Testis (tissue), 2 donors: ENCODE measurements at regions not wholly inside any gene's neighbourhood (a gene's known extent, or its start where the extent isn't known, plus 50 kb on each side); places are given as distances from the start of the nearest gene placed in this dataset.

ENCODE experiments used
- POLR2A ChIP-seq: fragments of 450-650 bp; IDR thresholded peaks from one replicate; pipeline ENCODE4 v1.6.1; 2017; ENCODE audit warnings: antibody characterized with exemption, mild to moderate bottlenecking, moderate library complexity
- TF ChIP-seq, protein P1 (sequence below), 3 experiments: fragments of 450-650 bp in 2 of 3; fragments of 200-600 bp in 1 of 3; sonication (generic) in 1 of 3; IDR thresholded peaks; one replicate each; pipeline ENCODE4 v1.5.1; 2016 to 2019; ENCODE audit warnings: antibody characterized with exemption in 3 of 3, mild to moderate bottlenecking in 2 of 3, moderate library complexity in 1 of 3

DNA sequence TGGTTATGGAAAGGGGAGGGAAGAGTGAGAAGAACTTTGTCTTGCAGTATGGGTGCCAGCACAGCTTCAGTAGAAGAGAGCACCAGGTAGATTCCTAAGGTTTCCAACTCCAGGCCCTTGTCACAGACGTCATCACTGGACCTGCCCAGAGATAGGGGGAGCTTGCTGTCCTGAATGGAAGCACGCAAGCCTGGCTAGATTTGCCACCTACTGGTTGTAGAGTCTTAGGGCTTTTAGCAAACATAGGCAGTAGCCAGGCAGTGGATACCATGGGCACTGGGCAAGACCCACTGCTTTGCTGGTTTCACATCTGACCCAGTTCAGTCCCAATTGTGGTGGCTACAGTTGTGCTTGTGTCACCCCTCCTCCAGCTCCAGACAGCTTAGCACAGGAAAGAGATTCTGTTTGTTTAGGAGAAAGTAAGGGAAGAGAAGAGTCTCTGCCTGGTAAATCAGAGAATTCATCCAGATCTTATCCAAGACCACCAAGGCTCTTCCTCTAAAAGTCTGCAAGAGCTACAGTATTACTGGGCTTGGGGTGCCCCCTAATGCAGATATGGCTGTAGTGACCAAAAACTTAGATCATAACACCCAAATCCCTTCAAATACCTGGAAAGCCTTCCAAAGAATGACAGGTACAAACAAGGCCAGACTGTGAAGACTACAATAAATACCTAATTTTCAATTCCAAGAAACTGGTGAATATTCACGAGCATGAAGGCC lies 158.9 kb downstream of the HINT1 start:
- TF ChIP-seq, protein P1, sequence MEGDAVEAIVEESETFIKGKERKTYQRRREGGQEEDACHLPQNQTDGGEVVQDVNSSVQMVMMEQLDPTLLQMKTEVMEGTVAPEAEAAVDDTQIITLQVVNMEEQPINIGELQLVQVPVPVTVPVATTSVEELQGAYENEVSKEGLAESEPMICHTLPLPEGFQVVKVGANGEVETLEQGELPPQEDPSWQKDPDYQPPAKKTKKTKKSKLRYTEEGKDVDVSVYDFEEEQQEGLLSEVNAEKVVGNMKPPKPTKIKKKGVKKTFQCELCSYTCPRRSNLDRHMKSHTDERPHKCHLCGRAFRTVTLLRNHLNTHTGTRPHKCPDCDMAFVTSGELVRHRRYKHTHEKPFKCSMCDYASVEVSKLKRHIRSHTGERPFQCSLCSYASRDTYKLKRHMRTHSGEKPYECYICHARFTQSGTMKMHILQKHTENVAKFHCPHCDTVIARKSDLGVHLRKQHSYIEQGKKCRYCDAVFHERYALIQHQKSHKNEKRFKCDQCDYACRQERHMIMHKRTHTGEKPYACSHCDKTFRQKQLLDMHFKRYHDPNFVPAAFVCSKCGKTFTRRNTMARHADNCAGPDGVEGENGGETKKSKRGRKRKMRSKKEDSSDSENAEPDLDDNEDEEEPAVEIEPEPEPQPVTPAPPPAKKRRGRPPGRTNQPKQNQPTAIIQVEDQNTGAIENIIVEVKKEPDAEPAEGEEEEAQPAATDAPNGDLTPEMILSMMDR (IDR thresholded peaks at IDR 0.05), result no peak
- no peak for TF ChIP-seq POLR2A
